ENCODE measurements at regions not wholly inside any gene's neighbourhood (a gene's known extent, or its start where the extent isn't known, plus 50 kb on each side); places are given as distances from the start of the nearest gene placed in this dataset.

DNA sequence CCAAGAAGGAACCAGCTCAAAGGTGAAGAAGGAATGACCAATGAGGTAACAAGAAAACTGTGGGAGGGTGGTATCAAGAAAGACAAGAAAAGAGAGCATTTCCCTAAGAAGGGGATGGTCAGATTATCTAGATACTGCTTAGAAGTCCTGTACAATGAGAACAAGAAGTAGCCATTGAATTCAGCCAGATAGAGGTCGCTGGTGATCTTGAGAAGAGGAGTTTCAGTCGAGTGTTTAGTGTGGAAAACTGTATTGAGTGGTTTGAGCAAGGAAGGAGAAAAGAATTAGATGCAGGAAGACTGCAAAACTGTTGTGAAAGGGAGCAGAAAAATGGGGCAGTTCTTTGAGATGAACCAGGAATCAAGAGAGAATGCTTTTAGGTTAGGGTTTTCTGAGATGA is 74.6 kb upstream of the FAT3 start:
- no peak for TF ChIP-seq CTCF (IDR thresholded peaks at IDR 0.05)
- Histone ChIP-seq H3K9me3 (no peaks in the 10 kb centered on the region), H3K4me1 (ENCODE audit: control insufficient read depth in 1 of 2, low read depth in 2 of 2) (no peaks in the 10 kb centered on the region), H3K36me3 (no peaks in the 10 kb centered on the region), H3K27me3 (replicated peaks; ENCODE audit: insufficient read depth) (no peaks in the 10 kb centered on the region), H3K4me3 (no peak overlapping the region), H3K27ac (no peak overlapping the region)
- DNase-seq (ENCODE audit: low spot score) (no peak), ATAC-seq (ENCODE audit: insufficient number of reproducible peaks, low FRiP score, low read depth) (no peak)

DNA sequence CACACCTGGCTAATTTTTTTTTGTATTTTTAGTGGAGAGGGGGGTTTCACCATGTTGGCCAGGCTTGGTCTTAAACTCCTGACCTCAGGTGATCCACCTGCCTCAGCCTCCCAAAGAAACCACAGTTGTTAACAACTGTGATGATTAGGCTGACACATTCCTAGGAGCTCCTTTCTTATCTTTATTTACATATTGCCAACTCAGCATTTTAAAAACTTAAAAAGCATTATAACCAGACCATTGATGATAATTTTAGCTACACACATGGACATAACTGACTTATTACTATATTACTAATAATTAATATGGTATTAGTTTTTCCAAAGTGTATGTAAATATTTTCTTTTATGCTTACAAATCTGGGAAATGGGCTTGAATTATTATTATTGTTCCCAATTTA is 82.9 kb upstream of the FAT3 start:
- Histone ChIP-seq H3K9me3 (no peaks in the 10 kb centered on the region), H3K36me3 (no peaks in the 10 kb centered on the region), H3K27me3 (replicated peaks; ENCODE audit: insufficient read depth) (no peaks in the 10 kb centered on the region), H3K27ac (no peak overlapping the region), H3K4me3 (no peak overlapping the region), H3K4me1 (ENCODE audit: control insufficient read depth in 1 of 2, low read depth in 2 of 2) (no peaks in the 10 kb centered on the region)
- DNase-seq (ENCODE audit: low spot score), result no peak
- no peak for TF ChIP-seq CTCF (IDR thresholded peaks at IDR 0.05)
- no peak for ATAC-seq (ENCODE audit: insufficient number of reproducible peaks, low FRiP score, low read depth)

DNA sequence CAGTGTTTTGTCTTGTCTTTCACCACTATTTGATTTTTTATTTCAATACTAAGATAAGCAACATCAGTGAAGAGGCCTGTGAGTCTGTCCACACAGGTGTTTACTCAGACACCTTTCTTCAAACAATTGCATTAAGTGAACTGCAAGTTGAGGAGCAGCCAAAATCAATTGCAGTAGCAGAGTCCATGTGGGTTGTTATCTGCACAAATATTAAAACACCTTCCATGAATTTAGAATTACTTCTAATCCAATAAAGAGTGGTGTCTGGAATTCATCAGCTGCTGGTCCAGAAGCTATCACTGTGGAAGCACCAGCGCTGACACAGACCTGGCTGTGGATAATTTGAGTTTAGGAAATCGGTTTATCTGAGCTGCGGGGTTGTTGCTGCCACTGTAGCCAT is 83.5 kb upstream of the FAT3 start:
- H3K27me3 ChIP-seq (replicated peaks; ENCODE audit: insufficient read depth), result no peaks in the 10 kb centered on the region
- no peak overlapping the region for H3K4me3 ChIP-seq
- no peak for DNase-seq (ENCODE audit: low spot score)
- no peaks in the 10 kb centered on the region for H3K9me3 ChIP-seq
- no peaks in the 10 kb centered on the region for H3K36me3 ChIP-seq
- H3K27ac ChIP-seq, result no peak overlapping the region
- TF ChIP-seq CTCF (IDR thresholded peaks at IDR 0.05), result no peak
- ATAC-seq (ENCODE audit: insufficient number of reproducible peaks, low FRiP score, low read depth), result no peak
- H3K4me1 ChIP-seq (ENCODE audit: control insufficient read depth in 1 of 2, low read depth in 2 of 2), result no peaks in the 10 kb centered on the region

DNA sequence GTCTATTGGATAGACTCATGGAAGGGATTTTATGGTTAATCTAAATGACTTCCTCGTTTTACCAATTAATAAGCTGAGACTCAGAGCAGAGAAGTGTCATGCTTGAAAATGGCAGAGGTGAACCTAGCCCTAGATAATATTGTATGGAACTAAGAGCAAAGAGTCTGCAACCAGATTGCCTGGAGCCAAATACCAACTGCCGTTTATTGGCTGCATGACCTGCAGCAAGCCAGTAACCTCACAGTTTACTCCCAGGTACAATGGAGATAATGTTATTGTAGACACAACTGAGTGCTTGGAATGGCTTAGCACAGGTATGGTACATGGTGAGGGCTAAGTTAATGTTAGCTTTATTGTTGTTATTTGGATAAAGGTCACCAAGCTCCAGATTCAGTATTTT is 84.6 kb upstream of the FAT3 start:
- TF ChIP-seq CTCF (IDR thresholded peaks at IDR 0.05), result no peak
- ATAC-seq (ENCODE audit: insufficient number of reproducible peaks, low FRiP score, low read depth) (no peak), DNase-seq (ENCODE audit: low spot score) (no peak)
- no peaks in the 10 kb centered on the region for H3K36me3 ChIP-seq
- H3K4me3 ChIP-seq, result no peak overlapping the region
- H3K4me1 ChIP-seq (ENCODE audit: control insufficient read depth in 1 of 2, low read depth in 2 of 2), result no peaks in the 10 kb centered on the region
- H3K27me3 ChIP-seq (replicated peaks; ENCODE audit: insufficient read depth), result no peaks in the 10 kb centered on the region
- H3K27ac ChIP-seq, result no peak overlapping the region
- H3K9me3 ChIP-seq, result no peaks in the 10 kb centered on the region

- ATAC-seq (ENCODE audit: insufficient number of reproducible peaks, low FRiP score, low read depth) (no peak), DNase-seq (ENCODE audit: low spot score) (no peak)
- no peaks in the 10 kb centered on the region for H3K36me3 ChIP-seq
- no peaks in the 10 kb centered on the region for H3K4me1 ChIP-seq (ENCODE audit: control insufficient read depth in 1 of 2, low read depth in 2 of 2)
- H3K4me3 ChIP-seq, result no peak overlapping the region
- no peaks in the 10 kb centered on the region for H3K27me3 ChIP-seq (replicated peaks; ENCODE audit: insufficient read depth)
- H3K27ac ChIP-seq, result no peak overlapping the region
- H3K9me3 ChIP-seq, result no peaks in the 10 kb centered on the region
- TF ChIP-seq CTCF (IDR thresholded peaks at IDR 0.05), result no peak
Measured at GRCh38 chr11:92138296-92138695, 86.3 kb upstream of the FAT3 start.
